B cell (primary cell): ENCODE measurements at regions not wholly inside any gene's neighbourhood (a gene's known extent, or its start where the extent isn't known, plus 50 kb on each side); places are given as distances from the start of the nearest gene placed in this dataset.

Experiments used
- ATAC-seq: fragments of 200-7000 bp; cut with Tn5 transposase; one replicate; pipeline ENCODE4 v1.10.0; 2021; ENCODE audit warnings: low read depth, mild to moderate bottlenecking, moderate number of reproducible peaks, moderate library complexity
- CTCF ChIA-PET: fragments of 350-600 bp; sonication (Branson Sonifier 250); formaldehyde crosslinking; loops from one replicate; lab custom pipeline; 2021; ENCODE audit warnings: antibody characterized with exemption, inconsistent platforms; lab: Charles Lee
- POLR2A ChIA-PET: fragments of 350-600 bp; sonication (Branson Sonifier 250); formaldehyde crosslinking; loops from one replicate; lab custom pipeline; 2021; ENCODE audit warnings: antibody characterized with exemption; lab: Charles Lee
- DNase-seq: peaks from one replicate; pipeline ENCODE4 v3.0.0; 2013
- H2AFZ ChIP-seq: 2 replicates; pipeline ENCODE4 v1.6.1; 2012; ENCODE audit warnings: mild to moderate bottlenecking, low read depth, low read length; ENCODE audit not compliant: insufficient read depth, poor library complexity, severe bottlenecking
- H3K27ac ChIP-seq, 2 donors: 1 replicate in 1 of 2; 2 replicates in 1 of 2; pipeline ENCODE4 v1.5.1; 2012 to 2013; ENCODE audit warnings: low read length in 2 of 2, mild to moderate bottlenecking in 2 of 2, moderate library complexity in 1 of 2
- H3K27me3 ChIP-seq, 4 experiments: fragments of 200-600 bp in 1 of 4; sonication (generic) in 1 of 4; replicated peaks in 1 of 4; 1 replicate in 2 of 4; 2 replicates in 2 of 4; pipeline versions ENCODE4 v1.6.1 to v1.7.0; 2013 to 2016; ENCODE audit warnings: low read length in 3 of 4, mild to moderate bottlenecking in 2 of 4, mixed read lengths in 1 of 4, moderate library complexity in 1 of 4; ENCODE audit not compliant: insufficient read depth in 4 of 4, control insufficient read depth in 3 of 4; ENCODE audit errors: control extremely low read depth in 1 of 4
- H3K36me3 ChIP-seq, 2 experiments: replicated peaks in 1 of 2; 1 replicate in 1 of 2; 2 replicates in 1 of 2; pipeline versions ENCODE4 v1.6.1 to v1.7.1; 2013; ENCODE audit warnings: low read length in 1 of 2; ENCODE audit not compliant: insufficient read depth in 2 of 2, control insufficient read depth in 1 of 2; ENCODE audit errors: control extremely low read depth in 1 of 2, extremely low read depth in 1 of 2
- H3K4me1 ChIP-seq, 2 donors: fragments of 200-600 bp in 1 of 2; sonication (generic) in 1 of 2; 1 replicate in 1 of 2; 2 replicates in 1 of 2; pipeline versions ENCODE4 v1.5.1 to v1.6.1; 2013 to 2017; ENCODE audit warnings: low read length in 2 of 2; ENCODE audit not compliant: control insufficient read depth in 2 of 2, insufficient read depth in 2 of 2
- H3K4me2 ChIP-seq: replicated peaks from 2 replicates; pipeline ENCODE3; 2012; ENCODE audit warnings: mild to moderate bottlenecking, low read depth, low read length; ENCODE audit not compliant: poor library complexity, severe bottlenecking
- H3K4me3 ChIP-seq, 5 experiments: fragments of 200-600 bp in 1 of 5; sonication (generic) in 1 of 5; 1 replicate in 3 of 5; 2 replicates in 2 of 5; pipeline versions ENCODE4 v1.5.1 to v1.7.0; 2011 to 2016; ENCODE audit warnings: low read length in 4 of 5, mild to moderate bottlenecking in 4 of 5, low read depth in 2 of 5, control low read depth in 1 of 5, moderate library complexity in 1 of 5; ENCODE audit not compliant: insufficient read depth in 1 of 5; ENCODE audit errors: control extremely low read depth in 1 of 5, extremely low read depth in 1 of 5
- H3K79me2 ChIP-seq: fragments of 200-600 bp; sonication (generic); one replicate; pipeline ENCODE4 v1.6.0; 2016; ENCODE audit warnings: low read length; ENCODE audit not compliant: control insufficient read depth, insufficient read depth
- H3K9ac ChIP-seq: fragments of 200-600 bp; sonication (generic); 2 replicates; pipeline ENCODE4 v1.6.1; 2017; ENCODE audit warnings: mild to moderate bottlenecking, low read length, moderate library complexity
- H3K9me3 ChIP-seq, 3 donors: one replicate each; pipeline versions ENCODE4 v1.6.1 to v1.7.1; 2013; ENCODE audit warnings: low read length in 2 of 3; ENCODE audit not compliant: control insufficient read depth in 2 of 3, insufficient read depth in 1 of 3; ENCODE audit errors: control extremely low read depth in 1 of 3
- H4K20me1 ChIP-seq: 2 replicates; pipeline ENCODE4 v1.6.0; 2012; ENCODE audit warnings: mild to moderate bottlenecking, low read length; ENCODE audit not compliant: insufficient read depth, control insufficient read depth, poor library complexity, severe bottlenecking
- H3K27ac Mint-ChIP-seq: one replicate; pipeline ENCODE4 v1.8.0; 2021; ENCODE audit warnings: mixed read lengths
- H3K27me3 Mint-ChIP-seq: one replicate; pipeline ENCODE4 v1.8.0; 2021; ENCODE audit warnings: mixed read lengths
- H3K4me1 Mint-ChIP-seq: one replicate; pipeline ENCODE4 v1.8.0; 2021; ENCODE audit warnings: mixed read lengths
- H3K4me3 Mint-ChIP-seq: one replicate; pipeline ENCODE4 v1.8.0; 2021; ENCODE audit warnings: mixed read lengths
- H3K9me3 Mint-ChIP-seq: one replicate; pipeline ENCODE4 v1.8.0; 2022; ENCODE audit warnings: mixed read lengths; ENCODE audit not compliant: insufficient read depth
- EZH2 ChIP-seq: IDR thresholded peaks from 2 replicates; pipeline ENCODE4 v1.6.1; 2012; ENCODE audit warnings: borderline replicate concordance, low read depth, mild to moderate bottlenecking, moderate library complexity, low read length; ENCODE audit not compliant: insufficient read depth, poor library complexity, severe bottlenecking
- WGBS: methylation state at CpG from one replicate; pipeline ENCODE4 v1.1.5; 2013; ENCODE audit warnings: missing lambda C conversion rate; ENCODE audit not compliant: insufficient coverage; 5-methylcytosine and 5-hydroxymethylcytosine counted together
- intact Hi-C: fragments of 100-400 bp; cut with micrococcal nuclease; formaldehyde crosslinking; loops from one replicate; pipeline ENCODE4 v1.10.0; 2022
- TF ChIP-seq, protein P1 (sequence below): fragments of 200-600 bp; IDR thresholded peaks from one replicate; pipeline ENCODE4 v1.8.0; 2022; ENCODE audit warnings: antibody characterized with exemption, mild to moderate bottlenecking

DNA sequence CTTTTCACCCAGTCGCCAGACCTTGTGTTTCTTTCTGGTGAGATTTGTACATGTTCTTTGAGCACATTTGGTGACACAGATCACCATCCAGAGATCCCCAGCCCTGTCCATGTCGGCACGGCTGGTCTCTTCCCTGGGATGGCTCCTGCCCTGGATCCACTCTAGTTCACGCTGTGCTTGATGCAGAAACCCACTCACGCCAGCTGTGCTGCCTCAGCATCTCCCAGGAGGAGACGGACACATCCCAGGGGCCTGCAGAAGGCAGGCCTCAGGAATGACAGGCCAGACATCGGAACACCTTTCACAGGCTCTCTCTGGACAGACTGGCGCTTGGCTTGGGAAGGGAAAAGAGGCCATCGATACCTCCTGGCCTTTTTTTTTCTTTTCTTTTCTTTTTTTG lies 203.6 kb downstream of the ACKR3 start:
- intact Hi-C loops, result no loop called here
- Histone ChIP-seq H3K27me3 (no peaks in the 10 kb centered on the region), H2AFZ (no peak overlapping the region), H3K4me1 (no peaks in the 10 kb centered on the region), H3K4me2 (no peak overlapping the region), H3K9me3 (peaks cover 0 to 7% (median 0%) of the 10 kb centered on the region in 3 donors), H3K79me2 (no peaks in the 10 kb centered on the region), H3K9ac (no peak overlapping the region), H4K20me1 (no peaks in the 10 kb centered on the region), H3K36me3 (no peaks in the 10 kb centered on the region), H3K27ac (no peak overlapping the region), H3K4me3 (no peak overlapping the region)
- DNase-seq (no peak), ATAC-seq (no peak)
- H3K9me3 Mint-ChIP-seq, result no peaks in the 10 kb centered on the region
- 88% methylated on average over 9 of the region's 9 CpGs for WGBS
- TF ChIP-seq, protein P1, sequence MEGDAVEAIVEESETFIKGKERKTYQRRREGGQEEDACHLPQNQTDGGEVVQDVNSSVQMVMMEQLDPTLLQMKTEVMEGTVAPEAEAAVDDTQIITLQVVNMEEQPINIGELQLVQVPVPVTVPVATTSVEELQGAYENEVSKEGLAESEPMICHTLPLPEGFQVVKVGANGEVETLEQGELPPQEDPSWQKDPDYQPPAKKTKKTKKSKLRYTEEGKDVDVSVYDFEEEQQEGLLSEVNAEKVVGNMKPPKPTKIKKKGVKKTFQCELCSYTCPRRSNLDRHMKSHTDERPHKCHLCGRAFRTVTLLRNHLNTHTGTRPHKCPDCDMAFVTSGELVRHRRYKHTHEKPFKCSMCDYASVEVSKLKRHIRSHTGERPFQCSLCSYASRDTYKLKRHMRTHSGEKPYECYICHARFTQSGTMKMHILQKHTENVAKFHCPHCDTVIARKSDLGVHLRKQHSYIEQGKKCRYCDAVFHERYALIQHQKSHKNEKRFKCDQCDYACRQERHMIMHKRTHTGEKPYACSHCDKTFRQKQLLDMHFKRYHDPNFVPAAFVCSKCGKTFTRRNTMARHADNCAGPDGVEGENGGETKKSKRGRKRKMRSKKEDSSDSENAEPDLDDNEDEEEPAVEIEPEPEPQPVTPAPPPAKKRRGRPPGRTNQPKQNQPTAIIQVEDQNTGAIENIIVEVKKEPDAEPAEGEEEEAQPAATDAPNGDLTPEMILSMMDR, result no peak
- TF ChIP-seq EZH2, result no peak
- CTCF ChIA-PET, result no interaction called here
- POLR2A ChIA-PET, result no interaction called here
- H3K27me3 Mint-ChIP-seq, result peaks cover 5% of the 10 kb centered on the region
- no peaks in the 10 kb centered on the region for H3K4me1 Mint-ChIP-seq
- no peak overlapping the region for H3K4me3 Mint-ChIP-seq
- H3K27ac Mint-ChIP-seq, result no peak overlapping the region

- ChIA-PET CTCF (no interaction called here), POLR2A (no interaction called here)
- no peak overlapping the region for H3K4me2 ChIP-seq
- H3K9ac ChIP-seq, result no peak overlapping the region
- Mint-ChIP-seq H3K4me1 (no peaks in the 10 kb centered on the region), H3K9me3 (no peaks in the 10 kb centered on the region), H3K27ac (no peak overlapping the region), H3K4me3 (no peak overlapping the region), H3K27me3 (peaks cover 2% of the 10 kb centered on the region)
- DNase-seq (no peak), ATAC-seq (no peak)
- no peaks in the 10 kb centered on the region for H3K79me2 ChIP-seq
- peaks cover 0 to 5% (median 0%) of the 10 kb centered on the region in 3 donors for H3K9me3 ChIP-seq
- no peaks in the 10 kb centered on the region for H3K27me3 ChIP-seq
- H3K27ac ChIP-seq, result no peak overlapping the region
- no peaks in the 10 kb centered on the region for H4K20me1 ChIP-seq
- no peaks in the 10 kb centered on the region for H3K4me1 ChIP-seq
- no peak overlapping the region for H2AFZ ChIP-seq
- TF ChIP-seq, protein P1, result no peak
- no peak for TF ChIP-seq EZH2
- H3K4me3 ChIP-seq, result no peak overlapping the region
- intact Hi-C loops, result no loop called here
- 84% methylated on average over 8 of the region's 9 CpGs for WGBS
- no peaks in the 10 kb centered on the region for H3K36me3 ChIP-seq
These were observed 204.5 kb downstream of the ACKR3 start for GRCh38 chr2:236774171-236774570.
